ENCODE measurements at regions not wholly inside any gene's neighbourhood (a gene's known extent, or its start where the extent isn't known, plus 50 kb on each side); places are given as distances from the start of the nearest gene placed in this dataset.

GRCh38 chr10:117674646-117675045 lies 132.1 kb downstream of the EMX2 start:
- TF ChIP-seq POLR2A (IDR thresholded peaks at IDR 0.05; ENCODE audit: low read depth, low read length): no peak
- no peak for TF ChIP-seq POLR2AphosphoS5 (IDR thresholded peaks at IDR 0.05; ENCODE audit: low read depth, low read length)
- no peak for TF ChIP-seq TAF1 (IDR thresholded peaks at IDR 0.05; ENCODE audit: borderline replicate concordance, low read depth, low read length)
